ENCODE measurements at regions not wholly inside any gene's neighbourhood (a gene's known extent, or its start where the extent isn't known, plus 50 kb on each side); places are given as distances from the start of the nearest gene placed in this dataset.
A peak's percentile ranks its signal among the peaks of the same experiment; 100 is the strongest.

GRCh38 chr2:167900435-167901114 is 346.8 kb downstream of the STK39 start:
- no peak for DNase-seq

GRCh38 chr2:167898340-167898739 is 349.1 kb downstream of the STK39 start:
- DNase-seq, result no peak

- DNase-seq, result no peak
Observed at GRCh38 chr2:167891841-167892240, 355.6 kb downstream of the STK39 start.

GRCh38 chr2:167890739-167891138 is 356.7 kb downstream of the STK39 start:
- peak; percentile 19 for DNase-seq

- DNase-seq, result no peak
Observed at GRCh38 chr2:167880415-167880814, 367.0 kb downstream of the STK39 start.

- no peak for DNase-seq
Observed at GRCh38 chr2:167875529-167875928, 371.9 kb downstream of the STK39 start.

GRCh38 chr2:167874812-167875211 is 372.6 kb downstream of the STK39 start:
- no peak for DNase-seq

GRCh38 chr2:167871286-167871685 is 376.1 kb downstream of the STK39 start:
- DNase-seq, result no peak

GRCh38 chr2:167869200-167869599 is 378.2 kb downstream of the STK39 start:
- no peak for DNase-seq

GRCh38 chr2:167863377-167863776 is 384.0 kb downstream of the STK39 start:
- DNase-seq, result no peak

GRCh38 chr2:167862782-167863181 is 384.6 kb downstream of the STK39 start:
- no peak for DNase-seq

- DNase-seq, result no peak
Observed at GRCh38 chr2:167862296-167862695, 385.1 kb downstream of the STK39 start.

- DNase-seq, result no peak
Observed at GRCh38 chr2:167861574-167862193, 385.7 kb downstream of the STK39 start.

- DNase-seq, result no peak
Observed at GRCh38 chr2:167860082-167860481, 387.3 kb downstream of the STK39 start.

GRCh38 chr2:167859676-167860075 is 387.7 kb downstream of the STK39 start:
- DNase-seq, result no peak

GRCh38 chr2:167858086-167858485 is 389.3 kb downstream of the STK39 start:
- no peak for DNase-seq

GRCh38 chr2:167857416-167857815 is 390.0 kb downstream of the STK39 start:
- DNase-seq, result no peak

GRCh38 chr2:167856190-167856589 is 391.2 kb downstream of the STK39 start:
- no peak for DNase-seq

GRCh38 chr2:167855211-167855610 is 392.2 kb downstream of the STK39 start:
- DNase-seq, result no peak

- DNase-seq, result no peak
Observed at GRCh38 chr2:167853717-167854116, 393.7 kb downstream of the STK39 start.

- no peak for DNase-seq
Observed at GRCh38 chr2:167851876-167852275, 395.5 kb downstream of the STK39 start.

- DNase-seq, result no peak
Observed at GRCh38 chr2:167851323-167851860, 396.0 kb downstream of the STK39 start.

- peak; percentile 71 for DNase-seq
Observed at GRCh38 chr2:167844714-167845530, 402.5 kb downstream of the STK39 start.

- DNase-seq, result no peak
Observed at GRCh38 chr2:167843657-167844056, 403.7 kb downstream of the STK39 start.

All from DMS153 (cell line).